WERI-Rb-1 (cell line): ENCODE measurements at regions not wholly inside any gene's neighbourhood (a gene's known extent, or its start where the extent isn't known, plus 50 kb on each side); places are given as distances from the start of the nearest gene placed in this dataset.

ENCODE experiments used
- DNase-seq: peaks from one replicate; pipeline ENCODE4 v3.0.0-alpha.2; 2020
- H3K27ac ChIP-seq: fragments of 250-450 bp; sonication (Bioruptor Pico); 2 replicates; pipeline ENCODE4 v1.5.1; 2020; ENCODE audit warnings: mild to moderate bottlenecking, moderate library complexity
- H3K27me3 ChIP-seq: fragments of 250-450 bp; sonication (Bioruptor Pico); 2 replicates; pipeline ENCODE4 v1.5.1; 2021; ENCODE audit warnings: mild to moderate bottlenecking, low read depth, moderate library complexity; ENCODE audit not compliant: insufficient read depth, severe bottlenecking
- H3K36me3 ChIP-seq: fragments of 250-450 bp; sonication (Bioruptor Pico); 2 replicates; pipeline ENCODE4 v1.5.1; 2020; ENCODE audit warnings: mild to moderate bottlenecking, moderate library complexity
- H3K4me3 ChIP-seq: 2 replicates; pipeline ENCODE4 v1.5.1; 2011; ENCODE audit warnings: low read depth, mild to moderate bottlenecking, control low read depth, low read length
- H3K9me3 ChIP-seq: fragments of 250-450 bp; sonication (Bioruptor Pico); 2 replicates; pipeline ENCODE4 v1.5.1; 2021; ENCODE audit warnings: mild to moderate bottlenecking, moderate library complexity; ENCODE audit not compliant: severe bottlenecking
- CTCF ChIP-seq: IDR thresholded peaks from 2 replicates; pipeline ENCODE4 v1.5.1; 2011; ENCODE audit warnings: low read depth, mild to moderate bottlenecking, control low read depth, inconsistent platforms, low read length

- DNase-seq: no peak
- Histone ChIP-seq H3K9me3 (no peaks in the 10 kb centered on the region), H3K36me3 (no peaks in the 10 kb centered on the region), H3K27me3 (no peaks in the 10 kb centered on the region), H3K4me3 (no peak overlapping the region), H3K27ac (no peak overlapping the region)
- TF ChIP-seq CTCF: no peak
Measured at GRCh38 chr6:51268666-51269065, 450.0 kb downstream of the TFAP2B start.

GRCh38 chr6:51269876-51270275 lies 451.2 kb downstream of the TFAP2B start:
- TF ChIP-seq CTCF: no peak
- Histone ChIP-seq H3K36me3 (no peaks in the 10 kb centered on the region), H3K27ac (no peak overlapping the region), H3K9me3 (no peaks in the 10 kb centered on the region), H3K4me3 (no peak overlapping the region), H3K27me3 (no peaks in the 10 kb centered on the region)
- DNase-seq: no peak

- Histone ChIP-seq H3K27me3 (no peaks in the 10 kb centered on the region), H3K36me3 (no peaks in the 10 kb centered on the region), H3K4me3 (no peak overlapping the region), H3K27ac (no peak overlapping the region), H3K9me3 (no peaks in the 10 kb centered on the region)
- no peak for DNase-seq
- TF ChIP-seq CTCF: no peak
Measured at GRCh38 chr6:51271615-51272014, 452.9 kb downstream of the TFAP2B start.

GRCh38 chr6:51273228-51273961 lies 454.7 kb downstream of the TFAP2B start:
- peak; percentile 23 for DNase-seq
- TF ChIP-seq CTCF: no peak
- H3K27ac ChIP-seq: no peak overlapping the region
- H3K4me3 ChIP-seq: no peak overlapping the region
- no peaks in the 10 kb centered on the region for H3K27me3 ChIP-seq
- no peaks in the 10 kb centered on the region for H3K36me3 ChIP-seq
- H3K9me3 ChIP-seq: no peaks in the 10 kb centered on the region

GRCh38 chr6:51277474-51277873 lies 458.8 kb downstream of the TFAP2B start:
- H3K27me3 ChIP-seq: no peaks in the 10 kb centered on the region
- H3K36me3 ChIP-seq: no peaks in the 10 kb centered on the region
- DNase-seq: no peak
- no peak overlapping the region for H3K4me3 ChIP-seq
- no peak for TF ChIP-seq CTCF
- H3K27ac ChIP-seq: no peak overlapping the region
- no peaks in the 10 kb centered on the region for H3K9me3 ChIP-seq

- no peak for DNase-seq
- Histone ChIP-seq H3K4me3 (no peak overlapping the region), H3K27me3 (no peaks in the 10 kb centered on the region), H3K27ac (no peak overlapping the region), H3K9me3 (no peaks in the 10 kb centered on the region), H3K36me3 (no peaks in the 10 kb centered on the region)
- no peak for TF ChIP-seq CTCF
Measured at GRCh38 chr6:51282026-51282425, 463.4 kb downstream of the TFAP2B start.
